Stimulated activated CD4-positive, alpha-beta T cell treated with anti-CD3 and anti-CD28 coated beads, Interleukin-4, amount 100 ng/mL, for 1 hour (primary cell): ENCODE measurements at regions not wholly inside any gene's neighbourhood (a gene's known extent, or its start where the extent isn't known, plus 50 kb on each side); places are given as distances from the start of the nearest gene placed in this dataset.
"Not testable (repeated sequence)": the region's sequence is repeated elsewhere in the genome, so short reads cannot be mapped to it uniquely, and the experiment has no call there.

Source experiments
- DNase-seq: peaks from one replicate; pipeline ENCODE4 v3.0.0-alpha.2; 2020

DNA sequence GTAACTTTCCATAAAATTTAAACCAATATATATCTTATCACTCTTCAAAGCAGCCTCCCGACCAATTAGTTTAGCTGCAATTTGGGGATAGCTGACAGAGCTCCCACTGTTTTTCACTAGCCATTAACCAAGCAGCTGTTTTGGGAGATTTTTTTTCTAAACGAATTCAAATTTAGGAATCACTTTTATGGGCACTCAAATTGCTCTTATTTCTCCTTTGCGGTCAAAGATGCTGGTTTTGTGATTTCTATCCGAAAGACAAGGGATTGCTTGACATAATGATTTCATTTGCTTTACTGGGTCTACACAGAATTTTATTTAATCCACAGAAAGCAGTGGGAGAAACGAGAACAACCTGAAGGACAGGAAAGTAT is 505.7 kb upstream of the IL12A start:
- DNase-seq = no peak

DNA sequence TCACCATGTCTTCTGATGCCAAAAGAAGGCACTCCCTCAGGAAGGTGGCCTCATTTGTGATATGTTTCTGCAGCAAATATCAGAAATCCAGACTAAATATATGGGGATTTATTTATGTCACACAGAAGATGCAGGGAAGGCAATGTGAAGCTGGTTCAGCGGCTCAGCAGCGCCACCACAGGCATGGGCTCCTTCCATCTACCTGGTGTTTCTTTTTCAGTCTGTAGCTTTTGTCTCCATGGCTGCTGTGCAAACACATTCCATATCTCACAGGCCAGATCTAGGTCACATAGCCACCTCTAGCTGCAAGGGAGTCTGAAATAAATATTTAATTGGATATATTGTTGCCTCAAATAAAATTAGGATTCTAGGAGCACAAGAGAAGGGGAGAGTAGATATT is 502.1 kb upstream of the IL12A start:
- DNase-seq = no peak

DNA sequence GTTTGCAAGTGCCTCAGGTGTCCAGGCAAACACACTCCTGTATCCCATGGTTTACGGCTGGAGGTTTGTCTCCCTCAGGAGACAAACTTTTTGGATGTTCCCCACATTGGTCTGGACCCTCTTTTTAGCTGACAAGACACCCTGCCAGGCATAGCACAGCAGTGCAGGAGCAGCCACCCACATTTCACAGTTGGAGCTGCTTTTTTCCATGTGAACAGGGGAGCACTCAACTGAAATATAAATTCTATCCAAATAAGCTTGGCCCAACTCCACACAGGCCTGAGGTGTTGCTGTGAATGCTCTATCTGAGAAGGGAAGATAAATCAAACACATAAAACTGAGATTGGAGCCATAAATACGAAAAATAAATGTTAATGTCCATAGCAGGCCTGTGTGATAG is 501.3 kb upstream of the IL12A start:
- no peak for DNase-seq

DNA sequence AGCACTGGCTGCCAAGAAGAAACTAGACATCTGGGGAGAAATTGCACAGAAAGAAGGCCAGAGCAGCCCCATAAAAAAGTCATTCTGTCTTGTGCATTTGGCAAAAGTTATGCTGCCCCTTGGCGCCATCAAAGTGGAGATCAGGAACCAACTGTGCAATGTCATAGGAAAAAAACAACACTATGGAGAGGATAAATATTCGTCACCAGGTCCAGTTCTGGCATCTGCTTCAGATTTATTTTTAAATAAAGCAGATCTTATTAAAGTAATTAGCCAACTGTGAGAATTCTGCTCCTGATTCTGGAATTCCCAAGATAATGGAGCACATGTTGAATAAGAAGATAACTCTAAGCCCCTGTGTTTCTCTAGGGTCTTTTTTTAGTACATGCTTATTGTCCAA is 500.0 kb upstream of the IL12A start:
- DNase-seq = no peak

DNA sequence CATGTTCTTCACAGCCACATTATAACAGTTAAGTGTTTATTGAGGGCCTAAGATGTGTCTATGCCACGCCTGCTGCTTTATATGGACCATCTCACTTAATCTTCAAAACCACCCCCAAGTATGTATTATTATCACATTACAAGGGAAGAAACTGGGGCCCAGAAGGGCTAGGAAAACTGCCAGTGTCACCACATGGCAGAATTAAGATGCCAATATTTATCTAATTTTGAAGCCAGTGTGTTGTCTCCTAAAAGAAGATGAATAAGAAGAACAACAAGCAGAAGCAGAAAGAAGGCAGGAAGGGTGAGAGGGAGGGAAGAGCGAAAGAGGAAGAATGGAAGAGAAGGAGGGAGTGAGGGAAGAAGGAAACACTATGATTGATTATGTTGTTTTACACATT is 491.3 kb upstream of the IL12A start:
- no peak for DNase-seq

DNA sequence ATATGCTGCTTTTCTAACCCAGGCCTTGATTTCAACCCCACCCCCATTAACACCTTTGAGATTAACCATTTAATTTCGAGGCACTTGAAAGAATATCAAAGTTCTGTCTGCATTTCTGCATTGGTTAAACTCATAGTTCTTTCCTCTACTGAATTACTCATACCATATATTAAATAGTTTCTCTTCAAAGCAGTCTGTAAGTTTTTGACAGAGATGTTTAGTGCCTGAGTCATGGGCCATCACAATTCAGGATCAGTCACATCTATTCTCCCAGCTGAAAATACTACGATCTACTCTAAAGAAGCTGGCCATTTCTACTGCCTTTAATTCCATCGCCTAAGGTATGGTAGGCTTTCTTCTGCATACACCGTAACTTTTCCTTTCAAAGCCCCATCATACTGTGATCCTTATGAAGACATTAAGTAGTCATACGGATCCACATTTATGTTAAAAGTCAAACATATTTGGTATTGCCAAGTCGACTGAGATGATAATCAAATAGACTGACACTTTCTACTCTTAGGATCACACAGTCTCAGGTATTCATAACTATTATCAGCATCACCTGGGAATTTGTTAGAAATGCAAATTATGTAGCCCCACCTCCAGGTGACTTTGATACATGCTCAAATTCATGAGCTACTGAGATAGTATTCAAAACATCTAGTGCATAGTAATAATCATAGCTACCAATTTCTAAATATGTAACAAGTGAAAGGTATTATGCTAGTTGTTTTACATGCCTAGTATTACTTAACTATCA is 489.4 kb upstream of the IL12A start:
- no peak for DNase-seq

DNA sequence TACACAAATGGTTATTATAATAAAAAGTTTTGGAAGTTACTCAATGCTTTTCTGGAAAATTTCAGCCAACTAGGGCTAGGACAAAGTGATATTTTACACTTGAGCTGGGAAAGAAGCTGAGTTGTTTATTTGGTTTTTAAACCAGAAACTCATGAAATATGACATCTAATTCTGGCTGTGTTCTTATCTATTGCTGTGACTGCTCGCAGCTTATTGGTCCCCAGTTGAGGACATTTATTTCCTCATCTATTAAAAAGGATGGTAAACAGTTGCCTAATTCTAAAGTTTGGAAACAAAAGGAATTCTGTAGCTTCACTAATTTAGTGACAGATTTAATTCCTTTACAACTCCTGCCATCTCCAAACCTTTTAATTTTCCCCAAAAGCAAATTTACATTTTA is 487.6 kb upstream of the IL12A start:
- DNase-seq = no peak

DNA sequence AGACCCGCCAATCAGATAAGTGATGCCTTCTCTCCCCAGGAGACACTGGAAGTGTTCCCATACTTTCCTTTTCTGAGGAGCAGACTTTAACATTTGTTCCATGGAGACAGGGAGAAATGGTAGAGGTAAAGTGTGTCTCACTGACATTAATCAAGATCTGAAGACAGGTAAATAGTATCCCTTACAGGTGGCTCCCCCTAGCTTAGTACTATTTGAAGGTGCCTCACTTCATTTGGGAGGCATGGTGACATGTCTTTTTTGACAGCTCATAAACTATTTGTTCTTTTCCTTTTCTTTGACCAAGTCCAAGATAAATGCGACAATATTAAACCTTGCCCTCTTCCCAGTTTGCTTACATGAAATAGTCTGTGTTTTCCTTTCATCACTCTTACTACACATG is 485.6 kb upstream of the IL12A start:
- no peak for DNase-seq

DNA sequence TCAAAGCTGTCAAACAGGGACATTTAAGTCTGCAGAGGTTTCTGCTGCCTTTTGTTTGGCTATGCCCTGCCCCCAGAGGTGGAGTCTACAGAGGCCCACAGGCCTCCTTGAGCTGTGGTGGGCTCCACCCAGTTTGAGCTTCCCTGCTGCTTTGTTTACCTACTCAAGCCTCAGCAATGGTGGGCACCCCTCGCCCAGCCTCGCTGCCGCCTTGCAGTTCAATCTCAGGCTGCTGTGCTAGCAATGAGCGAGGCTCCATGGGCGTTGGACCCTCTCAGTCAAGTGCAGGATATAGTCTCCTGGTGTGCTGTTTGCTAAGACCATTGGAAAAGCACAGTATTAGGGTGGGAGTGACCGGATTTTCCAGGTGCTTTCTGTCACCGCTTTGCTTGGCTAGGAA is 477.6 kb upstream of the IL12A start:
- not testable (repeated sequence) for DNase-seq

DNA sequence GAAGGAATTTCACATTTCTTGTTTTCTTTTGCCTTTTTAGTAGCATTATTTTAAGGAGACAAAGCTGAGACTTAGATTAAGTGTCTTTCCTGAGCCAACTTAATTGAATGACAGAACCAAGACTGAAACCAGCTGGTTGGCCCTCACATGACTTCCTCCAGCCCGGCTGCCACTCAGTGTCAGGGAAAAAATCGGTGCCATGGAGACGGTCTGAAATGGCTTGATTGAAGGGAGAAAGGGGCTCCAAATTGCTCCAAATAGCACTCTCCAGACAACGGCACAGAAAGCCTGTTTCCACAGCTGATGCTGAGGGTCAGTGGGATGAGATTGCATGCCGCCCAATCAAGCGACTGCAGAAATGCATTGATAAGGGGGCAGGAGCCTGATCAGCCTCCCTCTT is 475.2 kb upstream of the IL12A start:
- no peak for DNase-seq

DNA sequence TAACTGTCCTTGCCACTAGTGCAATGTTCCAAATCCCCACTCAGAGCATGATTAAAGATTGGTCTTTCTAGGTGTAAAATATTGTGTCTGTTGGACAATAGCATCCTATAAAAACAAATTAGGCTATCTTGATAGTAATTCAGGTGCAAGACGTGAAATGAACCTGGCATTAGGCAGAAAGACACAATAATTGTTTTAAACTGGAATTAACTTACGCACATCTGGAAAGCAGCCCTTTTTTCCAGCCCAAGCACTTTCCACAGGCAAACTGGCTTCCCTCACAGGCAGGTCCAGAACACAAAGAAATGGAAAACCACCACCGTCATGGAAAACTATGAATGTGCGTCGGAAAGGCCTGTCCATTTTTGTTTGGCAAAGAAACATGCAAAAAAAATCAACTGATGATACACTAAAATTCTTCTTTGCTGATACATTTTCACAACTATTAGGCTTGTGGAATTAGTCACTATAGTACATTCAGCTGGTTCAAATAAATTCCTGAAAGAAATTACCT is 474.7 kb upstream of the IL12A start:
- no peak for DNase-seq

DNA sequence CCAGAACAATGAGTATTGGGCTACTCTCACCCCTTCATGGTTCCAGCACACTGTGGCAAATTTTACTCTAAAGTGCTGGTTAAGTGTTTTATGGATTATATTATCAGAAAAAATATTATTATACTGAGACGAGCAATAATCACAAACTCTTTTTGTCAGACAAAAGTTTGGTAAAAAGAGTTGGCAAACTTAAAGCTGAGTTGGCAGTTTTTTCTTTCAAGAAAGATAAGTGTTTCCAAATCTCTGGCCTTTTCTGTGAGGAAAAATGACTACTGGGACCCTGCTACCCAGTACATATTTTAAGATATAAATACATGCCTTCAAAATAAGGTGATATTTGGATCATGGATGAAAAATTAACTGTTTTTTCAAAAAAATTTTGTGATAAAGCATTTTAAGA is 471.5 kb upstream of the IL12A start:
- DNase-seq = no peak

DNA sequence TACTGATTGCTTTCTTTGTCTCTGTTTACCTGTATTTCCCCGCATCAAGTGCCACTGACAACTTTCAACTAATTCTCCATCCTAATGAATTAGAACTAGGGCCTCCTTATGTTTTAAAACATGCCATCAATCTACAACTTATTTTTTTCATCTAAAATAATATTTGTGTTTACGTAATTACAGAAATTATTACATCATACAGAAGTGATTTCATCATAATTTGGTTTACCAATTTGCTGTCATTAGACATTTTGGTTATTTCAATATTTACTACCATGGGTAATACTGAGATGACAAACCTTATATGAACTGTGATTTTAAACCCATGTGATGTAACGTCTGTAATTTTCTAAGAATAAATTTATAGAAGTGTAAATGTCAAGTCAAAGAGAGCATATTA is 468.0 kb upstream of the IL12A start:
- DNase-seq = no peak

DNA sequence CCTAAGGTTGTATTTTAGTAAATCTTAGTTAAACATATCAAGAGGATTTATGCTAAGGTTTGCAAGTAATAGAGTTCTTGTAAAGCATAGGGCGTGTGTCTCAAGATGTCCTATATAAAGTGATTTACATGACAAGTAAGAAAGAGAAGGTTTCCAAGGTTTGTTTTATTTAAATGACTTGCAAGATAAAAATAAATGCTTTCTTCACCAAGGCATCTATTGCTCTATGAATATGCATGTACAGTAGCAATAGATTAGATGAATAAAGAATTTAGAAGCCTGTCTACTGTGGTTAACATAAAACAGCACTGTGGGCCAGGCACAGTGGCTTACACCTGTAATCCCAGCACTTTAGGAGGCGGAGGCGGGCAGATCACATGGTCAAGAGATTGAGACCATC is 466.4 kb upstream of the IL12A start:
- DNase-seq = no peak

DNA sequence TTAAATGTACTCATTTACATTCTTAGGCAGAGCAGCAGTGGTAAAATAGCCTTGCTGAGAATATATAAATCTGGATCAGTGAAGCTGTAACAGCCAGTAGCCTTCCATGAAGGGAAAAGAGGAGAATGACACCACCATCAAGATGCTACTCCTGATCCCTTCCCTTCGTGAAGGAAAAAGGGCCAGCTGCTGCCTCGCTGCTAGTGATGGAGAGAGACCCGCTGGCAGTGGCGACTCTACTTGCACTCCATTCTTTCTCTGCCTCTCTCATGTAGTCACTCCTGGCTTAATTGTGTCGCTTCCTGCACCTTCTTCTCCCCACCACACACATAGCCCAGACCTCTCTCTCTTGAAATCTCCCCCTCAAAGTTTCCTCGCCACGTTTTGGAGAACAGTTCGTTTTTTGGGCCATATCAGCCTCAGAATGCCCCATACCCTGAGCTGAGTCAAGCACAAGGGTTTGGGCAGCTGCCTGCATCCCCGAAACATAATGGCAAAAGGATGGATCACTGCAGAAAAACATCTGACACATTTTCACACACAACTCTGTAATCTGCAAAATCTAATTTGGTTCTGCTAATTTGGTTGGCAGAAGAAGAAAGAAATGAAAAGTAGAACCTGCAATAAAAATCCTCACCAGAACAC is 460.3 kb upstream of the IL12A start:
- DNase-seq = no peak

DNA sequence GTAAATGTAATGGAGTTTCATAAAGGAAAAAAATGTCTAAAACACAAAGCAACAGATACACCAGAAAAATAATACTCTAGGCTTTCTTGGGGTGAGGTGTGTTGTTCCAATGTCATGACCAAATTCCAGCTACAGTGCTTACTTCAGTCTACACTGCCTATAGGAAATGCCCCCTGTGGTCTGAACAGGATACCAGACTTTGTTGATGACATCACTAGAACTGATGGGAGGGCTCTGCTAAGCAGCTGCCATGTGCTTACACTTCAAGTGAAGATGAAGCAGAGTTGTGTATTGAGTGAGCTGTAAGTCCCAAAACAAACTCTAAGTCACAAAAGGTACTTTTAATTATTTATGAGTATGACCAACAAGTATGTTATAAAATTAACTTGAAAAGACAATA is 456.1 kb upstream of the IL12A start:
- DNase-seq = no peak

DNA sequence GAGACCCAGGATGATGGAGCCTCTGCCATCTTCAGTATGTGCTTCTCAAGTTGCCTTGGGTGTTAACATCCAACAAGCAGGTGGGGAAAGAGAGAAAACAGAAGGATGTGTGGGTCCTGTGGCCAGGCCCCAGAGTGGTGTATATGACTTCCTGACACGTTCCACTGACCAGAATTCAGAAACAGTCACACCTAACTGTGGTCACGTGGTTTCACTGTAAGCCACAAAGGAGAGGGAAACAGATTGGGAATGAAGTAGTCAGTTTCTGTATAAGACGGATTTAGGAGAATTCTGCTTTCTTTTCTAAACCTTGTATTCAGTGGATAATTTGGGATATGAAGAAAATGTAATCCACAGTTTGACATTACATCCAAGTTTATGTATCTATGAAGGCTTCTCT is 454.1 kb upstream of the IL12A start:
- DNase-seq = no peak

DNA sequence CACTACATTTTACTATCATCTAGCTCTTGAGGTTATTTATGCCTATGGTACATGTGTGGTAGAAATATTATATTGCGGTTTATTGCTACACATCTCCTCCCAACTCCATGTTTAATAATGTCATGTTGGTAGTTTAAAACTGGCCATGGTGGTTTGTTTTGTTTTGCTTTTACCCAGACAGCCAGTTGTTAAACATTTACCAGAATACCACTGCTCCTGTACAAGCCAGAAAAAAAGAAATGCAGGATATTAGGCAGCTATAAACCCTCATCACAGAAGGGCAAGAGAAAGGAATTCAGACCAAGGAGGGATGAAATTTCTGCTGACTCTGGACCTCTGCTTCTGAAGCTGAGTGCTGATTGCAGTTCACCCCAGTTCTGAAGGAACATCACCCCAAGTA is 451.8 kb upstream of the IL12A start:
- DNase-seq = no peak

DNA sequence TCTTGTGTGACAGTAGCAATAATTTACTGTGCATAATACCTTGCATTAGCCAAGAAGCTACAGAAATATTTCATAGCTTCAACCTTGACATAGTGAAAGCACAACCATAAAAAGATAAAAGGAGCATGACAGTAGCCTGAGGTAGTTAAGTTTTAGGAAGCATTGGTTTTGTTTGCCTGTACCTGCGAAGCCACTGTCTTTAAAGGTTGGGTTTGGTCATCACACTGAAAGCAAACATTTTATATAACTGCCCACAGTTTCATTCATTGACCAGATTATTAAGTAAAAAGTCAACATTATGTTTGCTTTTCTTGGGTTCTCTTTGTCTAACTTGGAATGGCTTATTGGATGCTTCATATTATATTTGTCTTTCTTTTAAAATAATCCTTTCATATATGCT is 450.1 kb upstream of the IL12A start:
- DNase-seq = no peak

DNA sequence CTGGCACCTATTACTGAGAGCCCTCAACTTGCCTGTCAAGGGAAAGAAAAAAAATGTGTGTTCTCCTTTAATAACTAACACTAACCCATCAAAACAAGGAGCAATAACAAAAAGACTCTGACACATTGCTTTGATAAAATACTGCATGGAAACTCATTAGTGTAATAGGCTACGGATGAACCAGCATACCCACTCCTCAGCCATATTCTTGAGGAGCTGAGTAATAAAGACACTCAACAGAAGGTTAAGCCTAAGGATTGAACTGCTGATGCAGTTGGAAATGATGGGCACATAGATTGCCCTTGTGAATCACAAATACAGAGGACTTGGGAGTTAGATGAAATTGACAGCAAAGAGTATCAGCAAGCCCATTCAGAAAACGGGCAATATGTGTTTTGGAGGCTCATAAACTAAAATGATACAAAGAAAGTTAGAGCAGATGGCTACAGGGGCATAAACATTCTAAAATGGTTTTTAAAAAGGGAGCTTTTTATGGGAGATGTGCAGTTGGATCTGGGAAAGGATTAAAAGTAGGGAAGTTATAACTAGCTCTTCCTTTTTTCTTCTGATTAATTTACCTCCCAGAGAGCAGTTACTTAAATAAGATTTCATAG is 447.6 kb upstream of the IL12A start:
- no peak for DNase-seq

DNA sequence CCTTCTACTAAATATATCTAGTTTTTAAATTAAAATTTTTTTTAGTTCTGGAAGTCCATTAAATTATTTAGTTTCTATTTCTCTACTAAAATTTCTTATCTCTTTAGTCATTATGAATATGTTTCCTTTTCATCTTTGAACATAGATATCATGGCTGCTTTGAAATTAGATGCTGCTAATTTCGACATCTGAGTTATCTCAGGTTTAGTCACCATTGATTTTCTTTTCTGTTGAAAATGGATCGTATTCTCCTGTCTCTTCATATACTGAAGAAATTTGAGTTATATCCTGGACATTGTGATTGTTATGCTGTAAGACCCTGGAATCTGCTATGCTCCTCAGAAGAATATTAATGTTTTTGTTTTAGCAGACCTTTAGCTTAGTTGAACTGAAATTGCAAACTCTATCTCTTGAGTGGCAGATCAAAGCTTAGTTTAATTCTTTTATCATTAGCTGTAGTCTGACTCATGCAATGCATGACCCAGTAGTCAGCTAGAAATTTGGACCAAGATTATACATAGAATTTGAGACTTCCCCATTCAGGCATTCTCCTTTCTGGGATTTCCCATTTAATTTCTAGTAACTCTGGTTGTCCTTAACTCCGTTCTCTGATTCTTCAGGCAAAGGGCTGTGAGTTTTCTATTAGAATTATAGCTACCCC is 439.8 kb upstream of the IL12A start:
- DNase-seq = no peak

DNA sequence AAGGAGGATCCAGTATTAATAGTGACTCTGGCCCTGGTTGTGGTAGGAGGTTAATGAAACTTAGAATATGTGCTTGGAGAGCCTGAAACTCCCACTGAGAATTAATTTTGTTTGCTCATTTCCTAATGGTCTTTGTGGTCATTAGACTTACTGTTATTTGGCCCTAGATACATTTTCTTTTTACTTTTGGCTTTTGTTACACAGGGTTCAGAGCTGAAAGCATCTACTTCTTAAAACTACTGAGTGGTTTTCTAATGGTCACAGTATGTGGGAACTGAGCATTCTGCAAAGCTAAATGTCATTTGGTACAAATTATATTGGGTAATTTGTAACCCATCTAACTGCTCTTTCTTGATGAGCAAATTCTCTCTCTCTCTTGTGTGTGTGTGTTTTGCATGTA is 433.4 kb upstream of the IL12A start:
- no peak for DNase-seq

DNA sequence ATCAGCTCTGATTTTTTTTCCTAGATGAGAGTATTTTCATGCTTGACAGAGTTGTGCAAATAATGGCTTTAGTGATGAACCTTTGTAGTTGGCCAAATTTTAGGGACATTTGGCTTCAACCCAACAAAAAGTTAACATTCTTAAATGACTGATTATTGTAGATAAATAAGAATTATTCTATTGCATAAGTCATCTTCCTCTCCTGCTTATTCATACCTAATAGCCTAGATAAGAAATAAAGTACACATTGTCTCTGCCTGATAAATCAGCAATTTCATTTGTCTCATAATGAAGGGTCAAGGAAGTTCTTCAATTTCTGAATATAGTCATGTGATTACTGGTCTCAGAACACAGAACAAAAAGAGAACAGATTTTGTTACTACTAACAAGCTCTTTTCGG is 428.9 kb upstream of the IL12A start:
- no peak for DNase-seq
